Testis (tissue), 2 donors: ENCODE measurements at regions not wholly inside any gene's neighbourhood (a gene's known extent, or its start where the extent isn't known, plus 50 kb on each side); places are given as distances from the start of the nearest gene placed in this dataset.

Experiments
- DNase-seq: peaks from one replicate; pipeline ENCODE4 v3.0.0-alpha.2; 2019
- H3K27ac ChIP-seq, 2 donors: fragments of 200-600 bp; sonication (generic); one replicate each; pipeline ENCODE4 v1.5.1; 2019
- H3K27me3 ChIP-seq: fragments of 200-600 bp; sonication (generic); one replicate; pipeline ENCODE4 v1.5.1; 2019
- H3K36me3 ChIP-seq: fragments of 200-600 bp; sonication (generic); one replicate; pipeline ENCODE4 v1.5.1; 2017; ENCODE audit warnings: low read depth; ENCODE audit errors: missing control alignments
- H3K4me1 ChIP-seq: fragments of 200-600 bp; sonication (generic); one replicate; pipeline ENCODE4 v1.5.1; 2019
- H3K4me3 ChIP-seq, 2 donors: fragments of 200-600 bp; sonication (generic); one replicate each; pipeline ENCODE4 v1.5.1; 2017 to 2019
- H3K9me3 ChIP-seq: fragments of 200-600 bp; sonication (generic); one replicate; pipeline ENCODE4 v1.5.1; 2017
- CTCF ChIP-seq, 3 experiments: fragments of 450-650 bp in 2 of 3; fragments of 200-600 bp in 1 of 3; sonication (generic) in 1 of 3; IDR thresholded peaks; one replicate each; pipeline ENCODE4 v1.5.1; 2016 to 2019; ENCODE audit warnings: antibody characterized with exemption in 3 of 3, mild to moderate bottlenecking in 2 of 3, moderate library complexity in 1 of 3
- POLR2A ChIP-seq: fragments of 450-650 bp; IDR thresholded peaks from one replicate; pipeline ENCODE4 v1.6.1; 2017; ENCODE audit warnings: antibody characterized with exemption, mild to moderate bottlenecking, moderate library complexity
- WGBS, 2 donors: methylation state at CpG; one replicate each; pipeline ENCODE4 v1.1.5; 2018; 5-methylcytosine and 5-hydroxymethylcytosine counted together
- intact Hi-C: fragments of 100-400 bp; cut with DNase I; formaldehyde crosslinking; loops from one replicate; pipeline ENCODE4 v1.15.1; 2023; ENCODE audit warnings: low total_unique reads

GRCh38 chr10:111234234-111234913 lies 157.5 kb downstream of the ADRA2A start:
- Histone ChIP-seq H3K4me1 (no peaks in the 10 kb centered on the region), H3K36me3 (no peaks in the 10 kb centered on the region), H3K27me3 (no peaks in the 10 kb centered on the region), H3K9me3 (no peaks in the 10 kb centered on the region), H3K27ac (no peak overlapping the region), H3K4me3 (no peak overlapping the region)
- no peak for TF ChIP-seq CTCF (IDR thresholded peaks at IDR 0.05)
- TF ChIP-seq POLR2A = no peak
- 72 to 75% methylated on average over 5 of the region's 5 CpGs for WGBS, 2 donors
- DNase-seq = no peak
- intact Hi-C loops = no loop called here

- no peak overlapping the region for H3K4me3 ChIP-seq
- no peaks in the 10 kb centered on the region for H3K9me3 ChIP-seq
- intact Hi-C loops = no loop called here
- H3K27ac ChIP-seq = no peak overlapping the region
- H3K4me1 ChIP-seq = no peaks in the 10 kb centered on the region
- WGBS, 2 donors = 68 to 69% methylated on average over 2 of the region's 2 CpGs
- H3K36me3 ChIP-seq = no peaks in the 10 kb centered on the region
- DNase-seq = no peak
- no peaks in the 10 kb centered on the region for H3K27me3 ChIP-seq
- no peak for TF ChIP-seq CTCF (IDR thresholded peaks at IDR 0.05)
- no peak for TF ChIP-seq POLR2A
Observed at GRCh38 chr10:111234914-111235302, 158.1 kb downstream of the ADRA2A start.

GRCh38 chr10:111240348-111240747 lies 163.5 kb downstream of the ADRA2A start:
- no peak overlapping the region for H3K27ac ChIP-seq
- no peaks in the 10 kb centered on the region for H3K4me1 ChIP-seq
- H3K27me3 ChIP-seq = no peaks in the 10 kb centered on the region
- no peaks in the 10 kb centered on the region for H3K9me3 ChIP-seq
- 83% methylated on average over 1 of the region's 1 CpG for WGBS, 2 donors
- DNase-seq = no peak
- TF ChIP-seq CTCF (IDR thresholded peaks at IDR 0.05) (no peak), POLR2A (no peak)
- intact Hi-C loops = no loop called here
- H3K4me3 ChIP-seq = no peak overlapping the region
- no peaks in the 10 kb centered on the region for H3K36me3 ChIP-seq

GRCh38 chr10:111243126-111243525 lies 166.3 kb downstream of the ADRA2A start:
- DNase-seq = no peak

More at GRCh38 chr10:111243126-111243525, 166.3 kb downstream of the ADRA2A start:
- Histone ChIP-seq H3K9me3 (no peaks in the 10 kb centered on the region), H3K27me3 (no peaks in the 10 kb centered on the region), H3K36me3 (no peaks in the 10 kb centered on the region), H3K4me1 (no peaks in the 10 kb centered on the region), H3K4me3 (no peak overlapping the region), H3K27ac (no peak overlapping the region)
- intact Hi-C loops = no loop called here
- WGBS, 2 donors = 62 to 86% methylated on average over 3 of the region's 3 CpGs
- no peak for TF ChIP-seq POLR2A
- TF ChIP-seq CTCF (IDR thresholded peaks at IDR 0.05) = no peak
